ENCODE measurements at regions not wholly inside any gene's neighbourhood (a gene's known extent, or its start where the extent isn't known, plus 50 kb on each side); places are given as distances from the start of the nearest gene placed in this dataset.

DNA sequence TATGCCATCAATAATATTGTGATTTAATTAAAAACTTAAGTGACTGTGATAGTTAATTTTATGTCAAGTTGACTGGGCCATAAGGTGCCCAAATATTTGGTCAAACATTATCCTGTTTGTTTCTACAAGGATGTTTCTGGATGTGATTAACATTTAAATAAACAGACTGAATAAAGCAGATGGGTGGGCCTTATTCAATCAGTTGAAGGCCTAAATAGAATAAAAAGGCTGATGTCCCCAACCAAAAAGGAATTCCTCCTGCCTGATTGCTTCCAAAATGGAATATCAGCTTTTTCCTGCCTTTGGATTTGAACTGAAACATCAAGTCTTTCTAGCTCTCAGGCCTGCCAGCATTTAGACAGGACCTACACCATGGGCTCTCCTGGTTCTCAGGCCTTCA, 961.7 kb downstream of the NTRK3 start:
- Histone ChIP-seq H3K9me2 (ENCODE audit: insufficient read depth) (no peaks in the 10 kb centered on the region), H3K4me3 (no peak overlapping the region), H3F3A (ENCODE audit: insufficient read depth, low read depth) (no peaks in the 10 kb centered on the region), H3K79me2 (ENCODE audit: low read depth) (no peaks in the 10 kb centered on the region), H4K20me1 (ENCODE audit: insufficient read depth) (no peaks in the 10 kb centered on the region), H3K4me1 (replicated peaks; ENCODE audit: insufficient read depth) (no peaks in the 10 kb centered on the region), H3K36me3 (ENCODE audit: low read depth) (no peaks in the 10 kb centered on the region), H3K4me2 (no peak overlapping the region), H3K27me3 (ENCODE audit: insufficient read depth, low read depth) (no peaks in the 10 kb centered on the region), H2AFZ (no peak overlapping the region), H3K9me3 (ENCODE audit: insufficient read depth, low read depth) (no peaks in the 10 kb centered on the region), H3K27ac (no peak overlapping the region)
- ChIA-PET CTCF (no interaction called here), POLR2A (ENCODE audit: unreplicated experiment) (no interaction called here)
- DNase-seq: no peak
- intact Hi-C loops (cut with micrococcal nuclease; ENCODE audit: unreplicated experiment): no loop called here
- TF ChIP-seq, protein P1, sequence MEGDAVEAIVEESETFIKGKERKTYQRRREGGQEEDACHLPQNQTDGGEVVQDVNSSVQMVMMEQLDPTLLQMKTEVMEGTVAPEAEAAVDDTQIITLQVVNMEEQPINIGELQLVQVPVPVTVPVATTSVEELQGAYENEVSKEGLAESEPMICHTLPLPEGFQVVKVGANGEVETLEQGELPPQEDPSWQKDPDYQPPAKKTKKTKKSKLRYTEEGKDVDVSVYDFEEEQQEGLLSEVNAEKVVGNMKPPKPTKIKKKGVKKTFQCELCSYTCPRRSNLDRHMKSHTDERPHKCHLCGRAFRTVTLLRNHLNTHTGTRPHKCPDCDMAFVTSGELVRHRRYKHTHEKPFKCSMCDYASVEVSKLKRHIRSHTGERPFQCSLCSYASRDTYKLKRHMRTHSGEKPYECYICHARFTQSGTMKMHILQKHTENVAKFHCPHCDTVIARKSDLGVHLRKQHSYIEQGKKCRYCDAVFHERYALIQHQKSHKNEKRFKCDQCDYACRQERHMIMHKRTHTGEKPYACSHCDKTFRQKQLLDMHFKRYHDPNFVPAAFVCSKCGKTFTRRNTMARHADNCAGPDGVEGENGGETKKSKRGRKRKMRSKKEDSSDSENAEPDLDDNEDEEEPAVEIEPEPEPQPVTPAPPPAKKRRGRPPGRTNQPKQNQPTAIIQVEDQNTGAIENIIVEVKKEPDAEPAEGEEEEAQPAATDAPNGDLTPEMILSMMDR (conservative IDR thresholded peaks at IDR 0.05): no peak
- no peak for TF ChIP-seq EZH2 (IDR thresholded peaks at IDR 0.05; ENCODE audit: low read depth)
- BruUV-seq (replicated peaks): no TSS peak

DNA sequence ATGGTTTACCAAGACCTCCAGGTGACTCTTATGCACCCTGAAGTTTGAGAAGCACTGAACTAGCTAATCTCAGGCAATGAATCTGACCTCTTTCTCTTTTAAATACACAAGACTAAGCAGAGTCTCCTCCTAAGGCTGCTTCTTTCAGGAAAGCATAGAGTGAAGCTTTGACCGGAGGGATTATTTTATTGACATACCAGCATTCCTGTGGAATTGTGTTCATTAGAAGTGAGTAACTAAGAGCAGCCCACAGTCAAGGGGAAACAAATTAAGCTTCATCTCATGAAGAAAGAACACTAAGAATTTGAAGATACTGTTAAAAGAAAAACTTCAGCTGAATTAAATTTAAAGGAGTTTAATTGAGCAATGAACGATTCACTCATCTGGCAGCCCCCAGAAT, 963.5 kb downstream of the NTRK3 start:
- POLR2A ChIA-PET (ENCODE audit: unreplicated experiment): no interaction called here
- BruUV-seq (replicated peaks): no TSS peak

DNA sequence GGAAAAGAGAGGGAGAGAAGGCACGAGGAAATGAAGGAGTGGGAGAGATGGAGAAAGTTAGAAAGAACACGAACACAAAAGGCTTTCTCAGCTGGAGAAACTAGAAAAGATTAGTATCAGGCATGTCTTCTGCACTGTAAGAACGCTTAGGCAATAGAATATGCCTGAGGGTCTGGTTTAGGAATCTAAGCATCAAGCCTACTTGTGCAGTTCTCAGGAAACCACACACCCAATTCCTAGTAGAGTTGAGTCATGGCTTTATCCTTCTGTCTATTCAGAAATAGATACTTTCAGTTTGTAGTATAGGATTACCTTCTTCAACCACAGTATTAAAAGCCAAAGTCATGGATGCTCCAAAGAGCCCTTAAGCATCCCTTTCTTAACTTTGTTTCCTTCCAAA, 969.4 kb downstream of the NTRK3 start:
- Histone ChIP-seq H3K27ac (no peak overlapping the region), H3K36me3 (ENCODE audit: low read depth) (no peaks in the 10 kb centered on the region), H3K4me2 (no peak overlapping the region), H3K27me3 (ENCODE audit: insufficient read depth, low read depth) (no peaks in the 10 kb centered on the region), H3K79me2 (ENCODE audit: low read depth) (no peaks in the 10 kb centered on the region), H3K4me3 (no peak overlapping the region), H3F3A (ENCODE audit: insufficient read depth, low read depth) (no peaks in the 10 kb centered on the region), H2AFZ (no peak overlapping the region), H3K4me1 (replicated peaks; ENCODE audit: insufficient read depth) (no peaks in the 10 kb centered on the region), H4K20me1 (ENCODE audit: insufficient read depth) (no peaks in the 10 kb centered on the region), H3K9me2 (ENCODE audit: insufficient read depth) (0 out of 2 replicates have a peak, but pooled peaks cover 5% of the 10 kb centered on the region), H3K9me3 (ENCODE audit: insufficient read depth, low read depth) (no peaks in the 10 kb centered on the region)
- DNase-seq: peak in 1 of 2 experiments; percentile 68
- TF ChIP-seq EZH2 (IDR thresholded peaks at IDR 0.05; ENCODE audit: low read depth): no peak
- TF ChIP-seq, protein P1 (conservative IDR thresholded peaks at IDR 0.05): no peak
- intact Hi-C loops (cut with micrococcal nuclease; ENCODE audit: unreplicated experiment): no loop called here
- CTCF ChIA-PET: no interaction called here
- no TSS peak for BruUV-seq (replicated peaks)
- POLR2A ChIA-PET (ENCODE audit: unreplicated experiment): no interaction called here

More for the DNA sequence above, 963.5 kb downstream of the NTRK3 start:
- Histone ChIP-seq H3K4me1 (replicated peaks; ENCODE audit: insufficient read depth) (no peaks in the 10 kb centered on the region), H3K4me2 (no peak overlapping the region), H2AFZ (no peak overlapping the region), H3K9me2 (ENCODE audit: insufficient read depth) (no peaks in the 10 kb centered on the region), H4K20me1 (ENCODE audit: insufficient read depth) (no peaks in the 10 kb centered on the region), H3F3A (ENCODE audit: insufficient read depth, low read depth) (no peaks in the 10 kb centered on the region), H3K27me3 (ENCODE audit: insufficient read depth, low read depth) (no peaks in the 10 kb centered on the region), H3K79me2 (ENCODE audit: low read depth) (no peaks in the 10 kb centered on the region), H3K27ac (no peak overlapping the region), H3K4me3 (no peak overlapping the region), H3K36me3 (ENCODE audit: low read depth) (no peaks in the 10 kb centered on the region), H3K9me3 (ENCODE audit: insufficient read depth, low read depth) (no peaks in the 10 kb centered on the region)
- intact Hi-C loops (cut with micrococcal nuclease; ENCODE audit: unreplicated experiment): no loop called here
- DNase-seq: no peak
- CTCF ChIA-PET: no interaction called here
- TF ChIP-seq EZH2 (IDR thresholded peaks at IDR 0.05; ENCODE audit: low read depth): no peak
- TF ChIP-seq, protein P1 (conservative IDR thresholded peaks at IDR 0.05): no peak

Data from PC-9 (cell line).